B cell (primary cell): ENCODE measurements at regions not wholly inside any gene's neighbourhood (a gene's known extent, or its start where the extent isn't known, plus 50 kb on each side); places are given as distances from the start of the nearest gene placed in this dataset.

Source experiments
- CTCF ChIP-seq: fragments of 200-600 bp; IDR thresholded peaks from one replicate; pipeline ENCODE4 v1.8.0; 2022; ENCODE audit warnings: antibody characterized with exemption, mild to moderate bottlenecking
- EZH2 ChIP-seq: IDR thresholded peaks from 2 replicates; pipeline ENCODE4 v1.6.1; 2012; ENCODE audit warnings: borderline replicate concordance, low read depth, mild to moderate bottlenecking, moderate library complexity, low read length; ENCODE audit not compliant: insufficient read depth, poor library complexity, severe bottlenecking

- no peak for TF ChIP-seq CTCF
- no peak for TF ChIP-seq EZH2
Measured at GRCh38 chr1:29810121-29811120, 574.1 kb downstream of the PTPRU start.
